ENCODE measurements at regions not wholly inside any gene's neighbourhood (a gene's known extent, or its start where the extent isn't known, plus 50 kb on each side); places are given as distances from the start of the nearest gene placed in this dataset.

DNA sequence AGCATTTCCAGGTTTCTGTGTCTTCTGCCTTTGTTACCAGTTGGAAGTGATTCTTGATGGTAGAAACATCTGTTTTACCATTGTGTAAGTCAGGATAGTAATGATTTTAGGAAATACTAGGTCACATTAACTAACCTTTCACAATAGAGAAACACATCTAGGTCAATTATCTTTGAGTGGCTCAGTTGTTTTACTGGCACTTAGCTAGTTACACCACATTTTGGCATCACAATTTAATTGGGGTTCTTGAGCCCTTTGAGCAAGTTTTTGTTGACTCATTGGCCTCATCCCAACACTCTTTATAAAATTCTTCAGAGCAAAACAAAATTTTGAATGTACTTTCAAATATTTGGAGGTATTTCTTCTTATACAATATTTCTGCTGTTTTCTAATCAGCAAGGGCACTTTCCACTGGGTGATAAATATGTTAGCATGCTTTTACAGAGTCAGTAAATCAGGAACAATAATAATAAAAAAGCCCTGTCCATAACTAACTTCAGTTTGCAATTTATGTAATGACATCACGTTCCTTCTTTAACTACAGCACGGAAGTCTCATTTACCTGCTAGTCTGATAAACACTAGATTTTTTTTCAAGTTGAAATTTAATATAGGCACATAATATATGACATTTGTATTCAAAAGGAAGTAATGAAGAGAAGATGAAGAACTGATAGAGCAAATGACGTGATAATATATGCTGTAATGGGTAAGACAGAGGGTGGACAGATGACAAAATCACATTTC, 64.8 kb upstream of the GK2 start:
- TF ChIP-seq POLR2A (IDR thresholded peaks at IDR 0.05) (no peak), POLR2AphosphoS5 (IDR thresholded peaks at IDR 0.05; ENCODE audit: insufficient read depth in 1 of 2, low read depth in 1 of 2) (no peak)
